GM19240 (cell line): ENCODE measurements at regions not wholly inside any gene's neighbourhood (a gene's known extent, or its start where the extent isn't known, plus 50 kb on each side); places are given as distances from the start of the nearest gene placed in this dataset.

Experiments used
- DNase-seq: peaks from one replicate; pipeline ENCODE4 v3.0.0; 2011; ENCODE audit warnings: low spot score; ENCODE audit not compliant: insufficient read length

DNA sequence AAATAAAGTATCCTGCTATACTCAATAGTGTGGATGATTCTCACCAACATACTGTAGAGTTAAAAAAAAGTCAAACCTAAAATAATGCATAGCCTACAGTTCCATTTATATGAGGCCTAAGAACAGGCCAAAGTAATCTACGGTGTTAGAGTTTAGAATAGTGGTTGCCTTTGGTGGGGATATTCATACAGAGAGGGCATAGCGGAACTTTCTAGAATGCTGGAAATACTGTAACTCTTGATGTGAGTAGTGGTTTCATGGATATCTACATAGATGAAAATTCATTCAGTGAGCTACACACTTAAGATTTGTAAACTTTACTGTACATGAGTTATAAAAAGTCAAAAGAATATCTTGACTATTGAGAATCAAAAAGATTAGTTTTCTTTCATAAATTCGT is 349.9 kb upstream of the NFE2L3 start:
- DNase-seq, result no peak

DNA sequence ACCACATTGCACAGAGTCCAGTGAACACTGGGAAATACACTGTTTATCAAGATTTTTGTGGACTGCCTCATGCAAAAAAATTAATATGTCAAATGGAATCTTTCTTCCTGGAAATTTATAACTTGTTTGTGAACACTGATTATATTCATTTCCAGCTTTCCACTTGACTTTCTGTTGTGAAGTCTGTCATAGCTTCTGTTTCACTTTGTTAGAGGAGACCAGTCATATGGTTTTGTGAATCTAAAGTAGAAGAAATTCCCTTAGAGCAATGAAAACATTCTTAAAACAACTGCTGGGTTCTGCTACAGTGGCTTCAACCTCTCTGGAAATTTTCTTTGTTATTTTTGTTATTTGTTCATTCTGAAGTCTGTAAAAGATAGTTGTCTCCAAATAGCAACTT is 349.5 kb upstream of the NFE2L3 start:
- DNase-seq, result no peak

DNA sequence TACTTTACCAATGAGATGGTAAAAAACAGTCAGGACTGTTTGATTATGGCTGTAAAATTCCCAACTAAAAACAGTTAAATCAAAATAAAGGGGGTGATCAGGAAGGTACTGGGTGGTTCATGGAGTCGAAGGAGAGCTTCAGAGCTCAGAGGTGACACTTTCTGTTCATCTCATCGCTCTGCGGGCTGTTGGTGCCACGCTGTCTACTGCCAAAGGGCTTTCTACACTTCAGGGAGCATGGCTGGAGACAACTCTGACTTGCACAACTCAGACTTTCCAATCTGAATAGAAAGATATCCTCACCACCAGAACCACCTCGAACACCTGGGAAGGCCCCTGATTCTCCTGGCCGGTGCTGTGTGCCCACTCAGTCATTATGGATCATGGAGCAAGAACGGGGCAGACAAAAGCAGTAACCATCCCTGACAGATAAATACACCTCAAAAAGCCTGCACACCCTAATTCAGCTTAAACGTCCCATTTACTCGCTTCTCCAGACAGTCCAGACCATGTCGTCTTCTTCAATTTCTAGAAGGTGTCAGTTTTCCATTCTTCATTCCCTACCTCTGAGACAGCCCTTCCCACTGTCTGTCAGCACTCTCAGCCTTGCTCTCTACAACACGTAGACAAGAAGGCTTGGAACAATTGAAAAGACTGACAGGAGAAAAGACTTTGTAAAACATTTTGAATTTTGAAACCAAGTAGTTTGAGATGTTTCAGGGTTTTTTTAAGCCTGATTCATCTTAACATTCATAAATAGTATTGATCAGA is 348.7 kb upstream of the NFE2L3 start:
- no peak for DNase-seq

DNA sequence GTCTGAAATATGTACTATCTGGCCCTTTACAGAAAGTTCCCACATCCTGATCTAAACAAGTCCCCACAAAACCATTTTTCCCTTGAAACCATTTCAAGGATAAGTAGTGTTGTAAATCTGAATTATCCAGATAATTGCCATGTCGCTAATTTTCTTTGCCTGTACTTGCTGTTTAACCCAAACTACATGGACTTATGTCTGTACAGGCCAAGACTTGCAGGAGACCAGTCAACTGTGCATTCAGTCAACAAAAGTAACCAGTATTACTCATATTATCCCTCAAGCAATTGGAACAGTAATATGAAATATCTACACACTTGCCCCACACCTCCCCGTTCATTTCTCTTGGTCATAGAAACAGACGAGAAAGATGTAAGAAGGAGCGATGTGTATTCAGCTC is 347.8 kb upstream of the NFE2L3 start:
- no peak for DNase-seq

DNA sequence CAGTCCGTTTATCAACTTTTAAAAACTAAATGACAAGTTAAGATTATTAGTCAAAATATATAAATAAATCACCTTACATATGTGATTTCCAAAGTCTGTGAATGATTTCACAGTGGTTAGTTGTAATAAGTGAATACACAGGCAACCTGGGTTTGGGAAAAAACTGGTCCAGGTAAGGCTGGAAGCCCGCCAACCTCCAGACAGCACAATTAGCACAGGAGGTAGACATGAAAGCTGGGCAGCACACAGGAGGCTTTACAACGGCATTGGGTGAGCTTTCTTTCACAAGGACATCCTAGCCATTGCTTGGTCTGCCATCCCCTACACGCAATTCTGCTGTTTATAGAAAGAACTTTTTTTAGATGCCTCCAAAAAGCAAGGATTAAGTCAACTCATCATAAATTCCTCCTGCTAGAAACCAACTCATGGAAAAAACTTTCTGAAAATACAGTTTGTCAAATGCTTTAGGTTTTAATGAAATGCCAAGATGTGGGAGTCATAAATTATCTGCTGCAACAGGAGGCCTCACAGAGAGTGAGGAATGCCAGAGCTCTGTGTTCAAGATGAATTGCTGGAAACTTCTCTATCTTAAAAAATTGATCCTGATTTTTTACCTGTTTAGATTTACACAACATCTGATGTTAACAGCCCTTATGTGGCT is 346.8 kb upstream of the NFE2L3 start:
- no peak for DNase-seq

DNA sequence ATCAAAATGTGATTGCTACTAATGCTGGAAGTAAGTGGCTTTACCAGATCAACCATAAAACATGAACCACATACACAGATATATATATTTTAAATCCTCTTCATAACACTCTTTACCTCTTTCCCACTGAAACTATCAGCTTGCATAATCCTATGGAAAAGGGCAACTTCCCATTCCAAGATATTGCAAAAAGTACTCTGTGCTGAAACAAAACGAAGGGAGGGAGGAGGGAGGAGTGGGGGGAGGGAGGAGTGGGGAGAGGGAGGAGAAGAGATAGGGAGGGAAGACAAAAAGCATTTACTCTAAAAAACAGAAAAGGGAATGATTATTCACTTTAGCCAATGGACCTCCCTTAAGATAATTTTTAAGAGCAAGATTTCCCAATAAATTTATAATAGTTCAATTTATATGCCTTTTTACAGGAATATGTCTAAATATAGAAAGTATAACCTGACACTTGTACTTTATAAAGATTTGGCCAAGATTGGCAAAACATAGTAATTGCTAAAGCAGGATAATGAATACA is 344.8 kb upstream of the NFE2L3 start:
- no peak for DNase-seq

DNA sequence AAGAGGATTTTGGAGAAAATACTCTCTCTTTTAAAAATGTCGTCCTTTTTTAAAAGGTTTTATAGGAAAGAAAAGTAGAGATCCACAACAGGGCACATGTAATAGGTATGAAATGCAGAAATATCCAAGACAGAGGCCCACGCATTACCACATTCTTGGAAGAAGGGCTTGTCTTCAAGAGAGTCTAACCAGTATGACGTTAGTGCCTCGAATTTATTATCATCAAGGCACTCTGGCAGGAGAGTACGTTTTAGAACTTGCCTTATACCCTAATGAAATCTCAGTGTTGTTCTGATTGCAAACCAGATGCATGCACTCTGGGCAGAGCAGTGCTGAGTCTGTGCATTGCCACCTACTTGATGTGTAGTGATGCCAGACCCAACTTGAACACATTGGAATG is 342.6 kb upstream of the NFE2L3 start:
- no peak for DNase-seq

DNA sequence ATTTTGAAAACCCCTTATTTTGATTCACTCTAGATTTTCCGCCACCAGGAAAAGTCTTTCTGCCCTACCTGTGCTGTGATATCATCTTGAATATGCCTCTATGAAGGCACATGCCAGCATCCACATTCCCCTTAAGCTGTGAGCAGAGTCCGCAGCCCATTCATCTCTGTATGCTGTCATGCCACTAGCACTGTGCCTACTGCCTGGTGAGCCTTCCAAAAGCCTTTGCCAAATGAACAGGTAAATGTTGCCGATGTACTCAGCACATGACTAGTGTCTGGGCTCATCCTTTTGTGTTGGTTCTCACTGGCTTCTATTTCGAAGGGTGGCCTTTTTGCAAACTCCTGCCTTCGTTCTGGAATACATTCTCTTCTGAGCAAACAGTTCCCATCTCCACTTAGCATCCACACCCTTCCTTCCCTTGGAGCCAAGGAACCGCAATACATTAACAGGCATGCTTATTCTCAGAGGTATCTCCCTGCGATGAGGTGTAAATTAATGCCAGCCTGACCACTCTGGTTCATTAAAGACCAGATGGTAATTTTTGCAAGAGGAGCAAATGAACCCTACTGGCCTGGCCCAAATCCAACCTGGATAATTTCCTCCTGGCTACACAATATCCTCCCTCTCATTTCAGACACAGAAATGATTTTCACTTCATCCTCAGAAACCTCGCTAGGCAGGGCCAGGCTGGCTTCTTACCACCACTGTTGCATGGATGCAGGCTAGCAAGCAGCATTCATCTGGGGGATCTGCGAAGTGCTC is 339.7 kb upstream of the NFE2L3 start:
- no peak for DNase-seq

DNA sequence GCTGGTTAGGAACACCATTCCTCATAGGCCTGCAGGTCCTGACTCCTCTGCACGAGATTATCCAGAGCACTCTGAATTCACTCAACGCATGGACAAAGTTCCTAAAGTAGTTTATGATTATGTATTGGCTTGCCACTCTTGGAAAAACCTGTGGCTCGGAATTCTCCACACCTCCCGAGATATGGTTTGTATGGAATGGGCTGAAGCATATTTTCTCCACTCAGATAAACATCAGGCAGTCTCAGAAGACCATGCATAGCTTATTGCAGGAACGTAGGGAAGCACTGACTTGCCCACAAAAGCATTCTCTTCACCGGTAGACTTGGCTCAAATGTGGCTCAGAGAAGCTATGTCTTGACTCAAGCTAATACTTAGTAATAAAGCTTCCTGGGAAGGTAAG is 338.6 kb upstream of the NFE2L3 start:
- no peak for DNase-seq

DNA sequence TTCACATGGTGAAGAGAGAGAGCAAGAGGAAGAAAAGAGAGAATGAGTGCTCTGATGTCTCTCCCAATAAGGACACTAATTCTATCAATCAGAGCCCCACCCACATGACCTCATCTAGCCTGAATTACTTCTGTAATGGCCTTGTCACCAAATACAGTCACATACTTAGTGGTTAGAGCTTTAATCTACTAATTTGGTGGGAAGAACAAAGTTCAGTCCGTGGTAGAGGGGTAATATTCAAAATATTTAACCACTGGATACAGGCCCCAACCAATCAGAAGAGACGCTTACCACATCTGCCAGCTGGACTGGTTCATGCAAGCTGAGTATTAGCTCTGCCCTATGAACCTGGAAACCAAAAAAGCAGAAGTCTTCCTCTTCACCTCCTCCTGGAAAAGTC is 336.3 kb upstream of the NFE2L3 start:
- DNase-seq, result no peak

DNA sequence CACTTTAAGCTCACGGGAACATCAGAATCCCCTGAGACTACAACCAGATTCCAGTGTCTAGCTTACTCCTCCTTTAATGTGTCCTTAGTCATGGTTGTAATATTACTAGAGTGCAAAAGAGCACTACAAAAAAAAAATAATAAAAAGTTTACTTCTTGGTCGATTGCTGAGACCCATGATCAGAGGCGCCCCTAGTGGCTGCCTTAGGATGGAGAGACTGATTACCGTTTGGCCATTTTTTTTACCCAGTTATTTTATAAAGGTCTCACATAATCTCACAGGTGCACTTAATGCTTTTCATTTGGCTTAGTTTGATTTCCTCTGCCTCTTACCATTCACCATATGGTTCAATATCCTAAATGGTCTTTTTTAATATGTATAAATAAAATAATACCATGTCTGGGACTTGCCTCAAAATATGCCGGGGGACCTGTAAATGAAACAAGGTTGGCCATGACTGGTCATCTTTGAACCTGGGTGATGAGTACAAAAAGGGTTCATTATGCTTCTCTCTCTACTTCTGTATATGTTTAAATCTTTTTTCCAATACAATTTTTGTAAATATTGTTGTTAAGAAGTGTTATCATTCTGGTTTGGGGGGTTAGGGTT is 331.5 kb upstream of the NFE2L3 start:
- DNase-seq, result no peak

DNA sequence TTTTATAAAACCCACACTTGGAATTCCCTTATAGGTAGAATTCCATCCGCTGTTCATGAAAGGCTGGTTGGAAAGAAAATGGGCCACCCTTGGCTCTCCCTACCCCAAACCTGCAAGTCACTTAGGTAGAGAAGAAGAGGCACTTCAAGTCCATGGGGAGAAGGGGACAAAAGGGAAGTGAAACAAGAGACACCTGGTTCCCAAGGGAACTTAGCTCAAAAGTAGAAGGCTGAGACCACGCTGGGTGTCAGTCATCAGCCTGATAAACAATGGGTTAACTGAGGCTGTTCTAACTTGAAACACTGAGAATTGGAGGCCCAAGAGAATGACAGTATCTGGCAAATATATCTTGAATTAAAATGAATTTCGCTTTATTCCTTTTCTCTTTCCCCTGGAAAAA is 330.8 kb upstream of the NFE2L3 start:
- no peak for DNase-seq

DNA sequence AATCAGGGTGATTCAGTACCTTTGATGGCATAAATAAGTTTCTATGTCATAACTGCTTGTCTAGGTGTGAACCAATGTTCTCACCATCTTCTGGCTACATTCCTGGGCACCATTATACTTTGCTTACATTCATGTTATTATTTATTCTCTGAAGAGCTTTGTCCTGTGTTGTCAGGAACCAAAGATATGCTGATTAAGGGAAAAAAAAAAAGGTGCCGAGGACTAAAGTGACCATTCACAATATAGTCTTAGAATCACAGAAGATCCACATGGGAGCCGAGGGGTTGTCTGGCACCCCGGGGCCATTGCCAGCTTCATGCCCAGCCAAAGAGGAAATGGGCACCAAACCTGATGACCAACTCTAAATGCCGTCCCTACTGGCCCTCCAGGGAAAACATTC is 329.2 kb upstream of the NFE2L3 start:
- no peak for DNase-seq

DNA sequence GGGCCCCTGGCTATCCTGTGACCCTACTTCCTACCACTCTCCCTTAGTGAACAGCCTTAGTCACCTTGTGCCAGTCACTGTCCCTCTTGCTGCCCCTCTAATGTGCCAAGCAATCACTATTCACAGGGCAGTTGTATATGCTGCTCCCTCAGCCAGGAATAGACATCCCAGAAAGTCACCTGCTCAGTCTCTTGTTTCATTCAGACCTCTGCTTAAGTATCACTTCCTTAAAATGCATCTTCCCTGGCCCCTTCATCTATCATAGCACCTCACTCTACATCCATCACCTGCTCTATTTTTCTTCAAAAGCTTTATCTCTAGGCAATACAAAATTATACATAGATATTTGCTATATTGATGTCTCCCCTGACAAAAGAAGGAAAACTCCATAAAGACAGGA is 328.4 kb upstream of the NFE2L3 start:
- no peak for DNase-seq

DNA sequence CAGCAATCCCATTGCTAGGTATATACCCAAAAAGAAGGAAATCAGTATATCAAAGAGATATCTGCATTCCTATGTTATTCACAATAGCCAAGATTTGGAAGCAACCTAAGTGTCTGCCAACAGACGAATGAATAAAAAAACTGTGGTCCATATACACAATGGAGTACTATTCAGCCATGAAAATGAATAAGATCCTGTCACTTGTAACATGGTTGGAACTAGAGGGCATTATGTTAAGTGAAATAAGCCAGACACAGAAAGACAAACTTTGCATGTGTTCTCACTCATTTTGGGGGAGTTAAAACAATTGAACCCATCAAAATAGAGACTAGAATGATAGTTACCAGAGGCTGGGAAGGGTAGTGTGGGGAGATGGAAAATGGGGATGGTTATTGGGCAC is 323.5 kb upstream of the NFE2L3 start:
- DNase-seq, result no peak

DNA sequence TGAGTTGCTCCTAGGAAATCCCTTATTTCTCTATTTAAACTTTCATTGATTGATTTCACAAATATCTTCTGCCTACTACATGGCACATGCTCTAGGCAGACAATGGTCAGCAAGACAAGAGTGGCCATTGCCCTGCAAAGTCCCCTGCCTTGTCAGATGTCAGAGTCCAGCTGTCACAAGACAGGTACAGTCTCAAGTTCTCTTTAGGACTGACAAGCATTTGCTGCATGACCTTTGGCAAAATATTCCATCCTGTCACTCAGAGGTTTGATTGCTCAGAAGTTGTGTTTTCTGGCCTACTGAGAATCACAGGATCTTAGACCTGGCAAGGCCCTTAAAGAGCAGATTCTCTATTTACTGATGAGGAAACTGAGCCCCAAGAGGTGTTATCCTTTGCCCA is 322.3 kb upstream of the NFE2L3 start:
- no peak for DNase-seq

DNA sequence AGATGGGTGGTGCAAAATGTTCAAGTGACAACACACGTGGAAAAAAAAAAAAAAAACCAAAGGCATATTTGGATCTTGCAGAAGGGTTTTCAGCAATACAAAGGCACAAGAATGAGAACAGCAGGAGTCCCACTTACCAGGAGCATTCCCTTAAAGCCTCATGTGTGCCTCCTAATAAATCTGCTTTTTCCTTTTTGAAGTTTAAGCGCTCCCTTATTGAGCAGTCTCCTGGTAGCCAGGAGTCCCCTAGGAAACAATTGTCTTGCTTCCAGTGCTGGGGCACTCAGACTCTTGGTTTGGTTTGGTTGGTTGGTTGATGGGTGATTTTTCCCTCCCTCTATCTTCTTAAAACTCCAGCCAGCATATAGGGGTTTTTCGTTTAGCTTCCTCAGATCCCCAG is 321.8 kb upstream of the NFE2L3 start:
- DNase-seq, result no peak

DNA sequence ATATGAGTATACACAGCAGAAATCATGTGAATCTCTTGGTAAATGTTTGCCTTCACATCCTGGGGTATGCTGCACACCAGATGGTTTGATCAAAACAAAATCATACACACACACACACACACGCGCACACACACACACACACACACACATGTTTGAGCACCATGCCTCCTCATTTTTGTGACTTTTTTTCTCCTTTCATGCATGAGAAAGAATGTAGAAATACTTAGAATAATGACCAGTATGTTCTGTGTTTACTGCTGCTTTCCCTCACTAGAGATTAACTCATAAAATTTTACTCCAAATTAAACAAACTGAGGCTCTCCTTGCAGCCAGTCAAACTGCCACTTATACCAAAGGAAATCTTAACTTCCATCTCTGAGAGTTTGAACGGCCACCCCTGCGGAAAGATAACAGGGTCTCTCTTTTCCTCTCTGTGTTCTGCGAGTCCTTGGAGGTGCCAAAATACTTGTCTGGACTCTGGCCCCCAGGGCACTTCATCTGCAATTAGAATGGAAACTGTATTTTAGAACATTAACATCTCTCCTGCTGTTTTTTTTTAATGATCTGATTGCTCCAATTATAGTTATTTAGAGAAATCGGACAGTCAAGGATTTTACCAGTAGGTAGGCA is 320.8 kb upstream of the NFE2L3 start:
- DNase-seq, result no peak

DNA sequence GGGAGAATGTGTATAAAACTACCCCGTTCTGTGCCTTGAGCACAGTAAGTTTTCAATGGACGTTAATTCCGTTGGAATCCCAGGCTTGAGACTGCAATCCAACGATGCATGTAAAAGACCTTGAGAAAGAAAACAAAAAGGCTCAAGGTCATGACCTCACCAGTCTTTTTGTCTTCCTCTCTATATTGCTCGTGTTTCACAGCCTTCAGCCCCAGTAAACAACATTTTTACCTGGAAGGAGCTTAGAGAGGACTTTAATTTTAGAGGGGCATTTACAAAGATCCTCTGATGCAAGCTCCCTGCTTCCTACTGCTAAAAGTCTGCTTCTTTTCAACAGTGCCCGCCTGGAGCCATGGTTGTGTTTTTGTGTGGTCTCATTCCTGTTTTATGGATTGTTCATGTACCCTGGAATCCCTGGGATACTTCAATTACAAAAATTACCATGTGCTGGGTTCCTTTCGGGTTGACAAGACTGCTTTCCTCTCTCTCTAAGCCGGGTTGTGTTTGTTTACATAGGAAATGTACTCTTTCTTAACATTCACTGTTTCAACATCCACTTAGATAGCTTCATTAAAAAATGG is 320.1 kb upstream of the NFE2L3 start:
- DNase-seq, result no peak

DNA sequence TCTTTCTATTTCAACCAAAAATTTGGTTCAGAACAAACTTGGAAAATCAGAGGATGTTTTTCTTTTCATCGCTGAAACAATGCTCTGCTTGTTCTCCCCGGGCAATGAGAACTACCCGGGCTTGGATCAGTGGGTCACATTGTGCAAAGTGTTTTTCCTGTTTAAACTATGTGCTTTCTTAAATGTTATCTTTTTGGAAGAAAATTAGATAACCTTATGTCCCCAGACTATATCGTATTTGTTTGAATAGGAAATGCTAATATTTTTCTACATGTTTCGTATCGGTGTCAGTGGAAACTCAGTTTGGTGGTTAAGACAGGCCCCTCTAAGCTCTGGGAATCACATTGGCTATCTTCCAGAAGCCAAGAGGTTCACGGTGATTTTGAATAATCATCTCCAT is 319.5 kb upstream of the NFE2L3 start:
- DNase-seq, result no peak

DNA sequence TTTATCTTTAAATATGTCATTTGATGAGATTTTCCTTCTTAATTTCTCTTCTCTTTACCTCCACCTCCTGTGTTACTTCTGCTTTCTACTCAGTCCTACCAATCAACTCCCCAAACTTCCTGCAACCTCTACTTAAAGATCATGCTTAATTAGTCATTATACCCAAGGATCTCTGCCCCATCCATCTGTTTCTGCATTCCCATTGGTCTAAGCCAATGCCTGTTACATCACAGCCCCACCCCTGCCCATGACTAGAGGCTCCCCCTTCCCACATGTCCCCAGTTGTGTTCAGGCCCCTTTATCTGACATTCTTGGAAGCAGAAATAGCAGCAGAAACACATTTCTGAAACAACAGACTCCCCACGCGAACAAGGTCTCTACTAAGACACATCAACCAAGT is 319.1 kb upstream of the NFE2L3 start:
- no peak for DNase-seq
